SK-N-SH treated with all-trans-retinoic acid at 6 μM for 48 hours (cell line): ENCODE measurements at regions not wholly inside any gene's neighbourhood (a gene's known extent, or its start where the extent isn't known, plus 50 kb on each side); places are given as distances from the start of the nearest gene placed in this dataset.

Source experiments
- ARNTL ChIP-seq: fragments of 450-650 bp; formaldehyde crosslinking; IDR thresholded peaks from 2 replicates; pipeline ENCODE4 v1.5.0; 2020; ENCODE audit warnings: low read depth, mild to moderate bottlenecking, moderate library complexity, borderline replicate concordance
- CREB5 ChIP-seq: fragments of 250-450 bp; sonication (Bioruptor Pico); IDR thresholded peaks from 2 replicates; pipeline ENCODE4 v1.5.1; 2020; ENCODE audit warnings: low read depth, mild to moderate bottlenecking, moderate library complexity
- CSRNP3 ChIP-seq: fragments of 250-450 bp; sonication (Bioruptor Pico); IDR thresholded peaks from 2 replicates; pipeline ENCODE4 v1.5.1; 2021; ENCODE audit warnings: mild to moderate bottlenecking, moderate library complexity
- OSR1 ChIP-seq: fragments of 250-450 bp; sonication (Bioruptor Pico); IDR thresholded peaks from 2 replicates; pipeline ENCODE4 v1.8.0; 2022; ENCODE audit warnings: moderate library complexity, mild to moderate bottlenecking, inconsistent platforms
- PATZ1 ChIP-seq: fragments of 250-450 bp; sonication (Bioruptor Pico); IDR thresholded peaks from 2 replicates; pipeline ENCODE4 v1.8.0; 2020; ENCODE audit warnings: mild to moderate bottlenecking, moderate library complexity, borderline replicate concordance
- PPARA ChIP-seq: fragments of 250-450 bp; sonication (Bioruptor Pico); IDR thresholded peaks from 2 replicates; pipeline ENCODE4 v1.5.0; 2020; ENCODE audit warnings: mild to moderate bottlenecking, borderline replicate concordance
- RARB ChIP-seq: fragments of 250-450 bp; sonication (Bioruptor Pico); IDR thresholded peaks from 2 replicates; pipeline ENCODE4 v1.8.0; 2021; ENCODE audit warnings: mild to moderate bottlenecking, moderate library complexity
- SNAI2 ChIP-seq: fragments of 250-450 bp; sonication (Bioruptor Pico); IDR thresholded peaks from 2 replicates; pipeline ENCODE4 v1.5.0; 2020; ENCODE audit warnings: mild to moderate bottlenecking, moderate library complexity
- TCF4 ChIP-seq: fragments of 250-450 bp; sonication (Bioruptor Pico); IDR thresholded peaks from 2 replicates; pipeline ENCODE4 v1.8.0; 2021; ENCODE audit warnings: mild to moderate bottlenecking, moderate library complexity, borderline replicate concordance
- TSHZ2 ChIP-seq: fragments of 250-450 bp; sonication (Bioruptor Pico); IDR thresholded peaks from 2 replicates; pipeline ENCODE4 v1.5.0; 2020; ENCODE audit warnings: mild to moderate bottlenecking, moderate library complexity
- ZFP3 ChIP-seq: fragments of 250-450 bp; sonication (Bioruptor Pico); IDR thresholded peaks from 2 replicates; pipeline ENCODE4 v1.5.0; 2020; ENCODE audit warnings: mild to moderate bottlenecking, moderate library complexity
- ZNF70 ChIP-seq: fragments of 450-650 bp; formaldehyde crosslinking; IDR thresholded peaks from 2 replicates; pipeline ENCODE4 v1.5.0; 2020; ENCODE audit warnings: mild to moderate bottlenecking, moderate library complexity

GRCh38 chr13:105368781-105369180 lies 1166.7 kb downstream of the EFNB2 start:
- TF ChIP-seq OSR1 (CRISPR knock-in tag) (no peak), PATZ1 (no peak), ZNF70 (CRISPR knock-in tag) (no peak), TCF4 (CRISPR knock-in tag) (no peak), SNAI2 (CRISPR knock-in tag) (no peak), ZFP3 (CRISPR knock-in tag) (no peak), CSRNP3 (CRISPR knock-in tag) (no peak), RARB (CRISPR knock-in tag) (no peak), PPARA (no peak), CREB5 (CRISPR knock-in tag) (no peak), TSHZ2 (CRISPR knock-in tag) (no peak), ARNTL (CRISPR knock-in tag) (no peak)
